ENCODE measurements at regions not wholly inside any gene's neighbourhood (a gene's known extent, or its start where the extent isn't known, plus 50 kb on each side); places are given as distances from the start of the nearest gene placed in this dataset.

DNA sequence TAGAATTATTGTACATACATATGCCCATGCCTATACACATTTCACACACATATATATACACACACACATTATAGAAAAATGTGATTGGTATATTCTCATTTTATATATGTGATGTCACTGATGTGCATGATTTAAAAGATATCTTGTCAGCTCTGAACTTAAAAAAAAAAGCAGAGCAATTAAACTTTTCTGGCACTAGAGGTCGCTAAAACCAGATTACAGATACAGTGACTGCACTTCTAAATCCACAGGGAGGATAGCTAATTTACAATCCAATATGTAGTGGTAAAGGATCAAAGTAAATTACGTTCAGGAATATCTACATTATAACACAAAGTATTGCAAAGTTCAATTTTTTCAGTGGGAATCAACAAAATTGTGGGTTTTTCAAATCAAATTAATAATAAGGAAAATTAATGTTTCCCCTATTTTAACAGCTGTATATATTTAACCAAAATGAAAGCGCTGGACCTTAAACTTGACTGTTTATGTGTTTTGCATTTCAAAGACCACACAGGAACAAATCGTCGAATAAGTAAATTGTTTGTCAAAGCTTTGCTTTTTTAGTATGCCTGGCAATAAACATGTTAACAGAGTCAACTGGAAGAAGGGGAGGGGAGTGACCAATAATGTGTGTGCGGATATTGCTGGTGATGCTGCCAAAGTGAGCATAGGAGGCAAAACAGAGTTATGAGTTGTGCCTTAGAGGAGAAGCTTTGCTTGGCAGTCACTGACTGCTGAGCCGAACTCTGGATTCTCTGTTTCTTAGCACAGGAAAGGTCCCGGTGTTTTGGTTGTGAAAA is 1201.4 kb upstream of the C9orf72 start:
- no peak for DNase-seq

DNA sequence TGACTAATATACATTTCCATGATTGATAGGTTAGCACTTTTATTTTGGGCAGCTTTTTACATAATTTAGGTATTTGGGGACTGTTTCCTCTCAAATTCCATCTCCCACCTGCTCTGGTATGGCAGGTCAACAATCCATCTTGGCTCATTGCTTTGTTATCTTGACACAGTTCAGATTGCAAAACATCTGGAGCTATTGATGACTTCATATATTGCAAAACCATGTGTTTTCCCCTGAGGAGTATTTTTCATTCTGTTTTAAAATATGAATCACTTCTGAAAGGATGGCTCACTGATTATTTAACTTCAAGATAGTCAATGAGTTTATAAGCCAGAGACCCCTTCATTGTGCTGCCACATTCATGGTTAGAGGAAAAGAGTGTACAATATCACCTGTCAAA is 1206.0 kb upstream of the C9orf72 start:
- DNase-seq = no peak

DNA sequence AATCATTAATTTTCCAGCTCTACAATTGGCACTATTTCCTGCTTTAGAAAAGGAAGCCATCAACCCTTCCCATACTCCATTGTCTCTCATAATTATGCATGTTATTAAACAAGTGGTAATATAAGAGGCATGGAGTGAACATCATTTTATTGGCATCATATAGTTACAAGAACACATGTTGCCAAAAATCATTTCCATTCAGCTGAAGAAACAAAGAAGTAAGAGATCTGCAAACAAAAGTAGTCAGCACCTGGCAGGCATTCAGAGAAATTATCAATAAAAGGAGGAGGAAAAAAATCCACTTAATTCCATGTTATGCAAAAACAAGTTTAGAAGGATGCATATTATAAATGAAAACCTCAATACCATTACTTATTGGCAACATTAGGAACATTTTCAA is 1208.2 kb upstream of the C9orf72 start:
- no peak for DNase-seq

DNA sequence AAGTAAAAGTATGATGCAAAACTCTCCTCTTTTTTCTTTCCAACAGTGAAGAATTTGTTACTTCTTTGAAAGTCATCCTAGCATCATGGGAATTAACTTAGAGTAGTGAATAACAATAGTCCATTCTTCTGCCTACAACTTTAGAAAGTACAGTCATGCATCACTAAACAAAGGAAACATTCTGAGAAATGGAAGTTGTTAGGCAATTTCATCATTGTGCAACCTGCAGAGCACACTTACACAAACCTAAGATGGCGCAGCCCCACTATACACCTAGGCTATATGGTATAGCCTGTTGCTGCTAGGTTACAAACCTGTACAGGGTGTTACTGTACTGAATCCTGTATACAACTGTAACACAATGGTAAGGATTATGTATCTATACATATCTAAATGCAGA is 1209.3 kb upstream of the C9orf72 start:
- DNase-seq = no peak

DNA sequence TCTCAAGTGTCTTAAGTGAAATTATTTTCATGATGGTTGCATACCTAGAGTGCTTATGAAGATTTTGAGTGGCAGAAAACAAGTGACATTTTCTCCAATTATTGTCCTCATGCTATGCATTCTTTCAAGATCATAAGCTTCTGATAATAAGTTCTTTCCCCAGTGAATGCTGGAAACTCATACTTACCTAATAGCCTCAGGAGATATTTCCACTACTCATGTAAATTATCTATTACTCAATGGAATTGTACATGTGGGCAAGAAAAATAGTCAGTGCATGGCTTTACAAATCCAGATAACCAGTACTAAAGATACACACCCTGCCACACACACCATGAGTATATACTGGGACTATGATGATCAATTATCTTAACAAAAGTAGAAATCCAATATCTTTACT is 1219.4 kb upstream of the C9orf72 start:
- no peak for DNase-seq

DNA sequence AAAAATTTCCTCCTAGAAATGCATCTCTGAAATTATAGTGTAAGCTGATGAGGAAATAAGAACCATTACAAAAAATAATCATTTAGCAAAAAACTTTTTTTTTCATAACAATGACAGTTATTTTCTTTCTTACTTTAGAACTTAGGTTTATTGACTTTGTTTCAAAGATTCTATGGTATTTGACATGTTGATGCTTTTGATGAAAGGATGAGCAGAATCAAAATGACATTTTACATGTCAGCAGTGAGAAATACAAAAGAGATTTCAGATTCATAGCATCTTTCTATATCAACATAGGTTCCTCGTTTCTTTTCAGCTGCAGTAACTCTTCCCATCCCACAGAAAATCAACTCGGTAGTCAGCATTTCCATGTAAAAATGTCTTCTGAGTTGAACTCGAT is 1226.6 kb upstream of the C9orf72 start:
- DNase-seq = no peak

DNA sequence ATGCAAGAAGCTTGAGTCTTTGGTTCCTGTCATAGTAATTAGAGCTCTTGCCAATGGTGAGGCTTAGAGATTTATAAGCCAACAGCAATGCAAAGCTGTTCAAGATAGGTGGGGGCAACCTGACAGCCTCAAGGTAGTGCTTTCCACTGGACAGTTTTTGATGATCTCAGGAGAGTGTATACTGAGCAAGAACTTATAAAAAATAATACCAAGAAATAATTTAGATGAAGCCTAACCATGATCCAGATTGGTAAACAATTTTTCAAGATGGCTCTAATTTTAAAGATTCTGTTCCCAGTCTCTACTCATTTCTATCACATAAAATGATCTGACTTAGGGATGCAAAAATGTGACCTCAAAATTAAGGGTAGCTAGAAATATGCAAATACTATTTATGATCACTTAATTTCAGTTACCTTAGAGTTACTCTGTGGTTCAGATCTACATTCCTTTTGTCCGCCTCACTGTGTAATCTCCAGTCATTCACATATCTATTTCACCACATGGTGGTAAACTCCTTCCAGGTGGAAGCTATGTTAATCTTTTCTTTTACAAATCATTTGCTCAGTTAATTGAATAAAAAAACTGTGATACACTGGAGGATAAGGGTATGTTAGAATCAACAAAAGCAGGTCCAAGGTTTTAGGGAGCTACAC is 1228.0 kb upstream of the C9orf72 start:
- DNase-seq = no peak

DNA sequence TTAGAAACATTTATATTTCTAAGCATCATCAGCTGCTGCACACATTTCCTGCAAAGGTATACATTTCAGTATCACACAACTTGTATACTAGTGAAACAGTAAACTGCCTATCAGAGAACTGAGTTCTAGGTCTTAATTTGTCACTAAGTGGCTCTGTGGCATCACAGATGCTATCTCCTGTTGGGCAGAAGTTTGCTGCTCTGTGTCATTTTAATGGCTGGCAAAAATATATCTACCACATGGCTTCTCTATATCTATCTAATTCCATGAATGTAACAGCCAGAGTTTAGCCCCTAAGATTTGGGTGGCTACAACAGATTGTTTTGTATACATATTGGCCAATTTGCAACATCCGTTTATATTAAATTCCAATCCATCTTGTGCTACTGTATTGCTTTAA is 1231.9 kb upstream of the C9orf72 start:
- DNase-seq = no peak

DNA sequence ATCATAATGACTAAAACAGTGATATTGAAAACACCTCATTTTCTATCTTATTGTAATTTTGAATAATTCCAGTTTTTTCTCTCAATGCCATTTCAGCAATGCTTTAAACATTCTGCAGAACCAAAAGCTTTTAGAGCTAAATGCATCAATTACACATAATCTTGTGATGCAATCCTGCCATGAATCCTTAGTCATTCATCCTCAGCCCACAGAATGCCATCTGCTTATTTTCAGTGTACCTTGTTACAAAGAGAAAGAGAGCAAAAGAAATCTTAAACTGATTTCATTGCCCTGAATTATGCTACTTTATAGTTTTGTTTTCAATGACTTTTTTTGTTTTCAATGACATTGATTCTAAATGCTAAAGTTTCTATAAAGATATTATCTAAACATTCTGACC is 1234.8 kb upstream of the C9orf72 start:
- DNase-seq = no peak

DNA sequence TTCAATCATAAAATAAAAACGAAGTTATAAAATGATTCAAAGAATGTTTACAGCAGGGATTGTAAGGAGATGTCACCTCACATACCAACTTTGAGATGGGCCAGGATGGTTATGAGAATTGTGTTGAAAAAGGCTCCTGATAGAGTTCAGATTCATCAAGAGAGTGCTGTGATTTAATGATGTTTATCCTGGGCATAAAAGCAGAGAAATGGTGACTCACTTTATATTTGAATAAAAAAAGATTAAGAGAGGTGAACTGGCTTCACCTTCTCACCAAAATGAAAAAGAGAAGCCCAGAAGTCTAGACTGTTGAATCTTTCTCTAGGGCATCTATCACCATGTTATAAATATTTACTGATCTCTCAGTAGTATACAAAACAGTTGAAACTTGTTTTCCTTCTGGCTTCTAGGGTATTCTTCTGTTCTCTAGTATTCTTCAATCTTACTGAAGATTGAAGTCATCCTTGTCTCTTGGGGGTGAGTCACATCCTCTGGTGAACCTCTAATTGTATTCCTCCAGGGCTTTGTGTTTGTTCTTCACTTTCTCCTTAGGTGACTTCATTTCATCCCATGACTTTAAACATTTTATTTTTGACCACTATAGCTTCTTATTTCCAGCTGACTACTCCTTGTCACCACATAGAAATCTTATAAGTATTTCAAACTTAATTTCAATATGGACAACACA is 1237.3 kb upstream of the C9orf72 start:
- DNase-seq = no peak

DNA sequence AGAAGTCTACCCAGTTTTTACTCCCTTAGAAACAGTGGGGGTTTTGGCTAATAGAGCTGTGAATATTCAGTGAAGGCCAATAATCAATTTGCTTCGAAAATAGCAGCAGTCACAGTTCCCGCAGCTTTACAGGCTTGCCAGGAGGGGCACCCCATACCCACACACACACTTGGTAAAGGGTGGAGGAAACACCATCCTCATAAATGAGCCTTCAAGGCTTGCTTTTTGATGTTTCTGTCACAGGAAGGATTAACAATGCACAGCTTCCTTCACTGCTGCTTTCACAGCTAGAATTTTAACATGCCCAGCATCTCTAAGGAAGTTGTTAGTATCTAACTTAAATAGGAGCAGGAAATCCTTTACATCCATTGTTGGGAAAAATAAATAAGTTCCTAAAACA is 1247.5 kb upstream of the C9orf72 start:
- no peak for DNase-seq

DNA sequence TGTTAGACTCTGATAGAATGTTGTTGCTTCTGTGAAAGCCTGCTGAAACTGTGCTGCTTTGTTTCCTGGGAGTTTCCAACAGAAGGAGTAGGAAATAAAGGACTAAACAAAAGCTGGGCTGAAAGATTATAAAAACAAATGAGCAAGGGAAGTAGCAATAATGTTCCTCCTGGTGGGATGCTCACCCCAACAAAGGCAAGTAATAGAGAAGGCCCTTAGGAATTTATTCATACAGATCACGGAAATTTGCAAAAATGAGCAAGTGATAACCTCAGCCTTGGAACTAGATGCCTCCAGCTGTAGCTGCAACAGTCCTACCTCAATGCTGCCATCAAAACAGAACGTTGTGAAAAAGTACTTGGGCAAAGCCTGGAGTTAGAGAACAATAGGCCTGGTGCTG is 1248.0 kb upstream of the C9orf72 start:
- DNase-seq = no peak

DNA sequence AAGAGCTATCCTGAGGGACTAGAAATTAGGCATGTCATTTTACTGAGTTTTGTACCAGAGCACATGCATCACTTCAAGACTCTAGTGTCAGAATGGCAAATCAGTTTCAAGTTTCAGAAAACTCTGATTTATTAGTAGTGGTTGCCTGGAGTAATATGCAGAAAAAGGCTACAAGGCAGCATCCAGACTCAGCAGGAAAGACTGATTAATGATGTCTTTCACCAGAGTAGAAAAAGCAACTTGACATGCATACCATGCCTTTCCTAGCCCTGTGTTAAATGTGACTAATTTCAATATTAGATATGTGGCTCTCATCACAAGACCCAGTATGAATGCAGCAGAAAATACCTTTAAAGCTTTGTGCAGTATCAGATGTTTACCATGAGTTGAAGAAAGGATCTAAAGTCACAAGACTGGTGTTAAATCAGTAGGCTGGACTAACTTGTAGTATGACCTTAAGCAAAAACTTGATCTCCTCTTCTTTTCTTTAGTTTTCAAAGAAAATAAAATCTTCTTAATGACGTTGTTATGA is 1251.2 kb upstream of the C9orf72 start:
- no peak for DNase-seq

DNA sequence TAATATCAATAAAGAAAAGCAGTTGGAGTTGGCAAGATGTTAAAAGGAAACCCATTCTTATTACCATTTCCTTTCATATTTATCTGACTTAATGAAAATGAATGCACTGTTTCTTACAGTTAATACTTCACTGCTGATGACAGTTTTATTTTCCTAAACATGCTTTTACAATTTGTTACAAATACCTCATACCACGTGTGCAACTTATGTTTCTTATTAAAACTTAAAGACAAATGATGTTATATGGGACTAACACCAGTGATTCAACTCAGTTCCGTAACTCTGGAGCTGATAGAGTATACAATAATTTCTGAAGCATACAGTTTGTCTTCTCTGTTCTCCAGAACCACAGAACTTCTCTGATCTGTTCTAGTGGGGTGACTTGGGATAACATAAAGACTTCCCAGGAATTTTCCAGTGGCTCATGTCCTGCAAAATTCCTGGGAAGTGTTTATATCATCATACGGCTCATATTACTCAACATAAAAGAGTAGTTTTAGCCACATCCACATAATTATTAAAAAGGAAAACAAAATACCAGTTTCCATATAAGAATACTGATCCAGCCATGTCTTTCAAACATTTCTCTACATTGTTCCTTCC is 1259.0 kb upstream of the C9orf72 start:
- DNase-seq = no peak

DNA sequence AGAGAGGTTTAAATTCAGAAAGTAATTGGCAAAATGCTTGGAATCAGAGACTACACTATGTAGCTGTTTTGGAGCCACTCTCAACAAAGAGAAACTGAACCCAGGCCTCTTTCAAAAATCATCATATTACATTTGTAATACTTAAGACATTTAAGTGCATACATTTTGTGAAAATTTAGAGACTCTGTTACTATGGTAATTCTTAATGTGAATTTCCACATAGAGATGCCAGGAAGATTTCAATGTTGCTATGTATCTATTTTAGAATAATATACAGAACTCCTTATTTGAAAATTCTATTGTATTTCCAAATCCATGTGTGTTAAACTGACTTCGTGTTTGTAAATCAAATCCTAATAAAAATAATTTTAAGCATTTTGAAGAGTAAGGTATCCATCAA is 1260.9 kb upstream of the C9orf72 start:
- DNase-seq = no peak

DNA sequence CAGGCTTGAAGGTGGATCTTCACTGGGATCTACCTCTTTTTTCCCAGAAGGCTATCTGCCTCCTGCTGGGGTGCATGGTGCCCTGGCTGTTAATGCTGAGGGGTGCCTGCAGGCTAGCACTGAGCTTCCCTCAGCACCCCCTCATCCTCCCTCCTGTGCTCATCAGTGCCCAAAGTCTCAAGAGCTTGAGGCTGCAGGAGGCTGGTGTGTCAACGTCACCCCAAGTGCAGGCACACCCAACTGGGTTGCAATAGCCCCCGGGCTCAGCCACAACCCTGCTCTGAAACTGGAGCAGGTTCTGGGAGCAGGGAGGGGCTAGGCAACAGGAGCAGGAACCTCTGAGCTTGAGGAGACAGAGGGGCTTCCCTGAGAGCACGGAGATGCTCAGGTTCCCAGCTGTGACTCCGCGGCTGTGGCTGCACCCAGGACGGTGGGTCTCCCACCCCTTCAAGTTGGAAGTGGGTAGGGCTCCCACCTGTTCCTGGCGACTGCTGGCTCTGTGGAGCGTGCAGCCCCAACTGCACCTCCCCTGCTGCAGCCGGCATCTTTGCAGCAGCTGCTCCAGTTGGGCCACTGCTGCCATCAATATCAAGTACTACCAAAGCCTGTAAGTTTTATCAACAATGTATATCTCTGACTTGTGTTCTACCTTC is 1266.6 kb upstream of the C9orf72 start:
- no peak for DNase-seq

DNA sequence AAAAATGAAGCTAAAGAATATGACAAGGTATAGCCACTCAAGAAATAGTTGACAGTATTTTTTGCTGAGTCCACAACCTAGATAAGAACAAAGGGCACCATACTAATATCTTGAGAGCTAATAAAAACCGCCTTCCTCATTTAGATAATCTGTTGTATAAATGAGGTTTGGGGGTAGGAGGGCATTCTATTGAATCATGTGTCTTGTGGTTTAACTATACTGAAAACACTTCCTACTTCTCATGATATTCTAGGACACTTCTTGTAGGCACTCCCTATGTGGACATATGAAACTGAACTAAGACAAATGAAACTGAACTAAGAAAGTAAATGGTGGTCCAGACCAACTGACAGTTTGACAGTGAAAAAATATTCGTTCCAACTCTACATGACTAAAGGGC is 1268.5 kb upstream of the C9orf72 start:
- no peak for DNase-seq

DNA sequence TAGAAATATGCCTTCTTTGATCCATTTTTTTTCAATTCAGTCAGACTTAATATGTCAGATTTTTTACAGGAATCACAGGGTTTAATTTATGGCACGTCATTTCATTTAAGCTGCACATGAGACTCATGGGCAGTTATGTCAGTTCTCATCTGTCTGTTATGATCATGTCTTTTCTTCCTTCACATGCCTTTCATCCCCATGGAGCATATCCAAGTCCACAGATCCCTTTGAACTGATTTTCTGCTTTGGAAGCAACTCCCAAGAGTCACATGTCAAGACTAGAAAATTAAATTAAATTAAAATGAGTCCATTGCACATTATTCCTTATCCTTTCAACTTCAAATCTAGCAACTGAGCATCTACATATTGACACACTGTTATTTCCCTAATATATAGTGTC is 1274.0 kb upstream of the C9orf72 start:
- DNase-seq = no peak

DNA sequence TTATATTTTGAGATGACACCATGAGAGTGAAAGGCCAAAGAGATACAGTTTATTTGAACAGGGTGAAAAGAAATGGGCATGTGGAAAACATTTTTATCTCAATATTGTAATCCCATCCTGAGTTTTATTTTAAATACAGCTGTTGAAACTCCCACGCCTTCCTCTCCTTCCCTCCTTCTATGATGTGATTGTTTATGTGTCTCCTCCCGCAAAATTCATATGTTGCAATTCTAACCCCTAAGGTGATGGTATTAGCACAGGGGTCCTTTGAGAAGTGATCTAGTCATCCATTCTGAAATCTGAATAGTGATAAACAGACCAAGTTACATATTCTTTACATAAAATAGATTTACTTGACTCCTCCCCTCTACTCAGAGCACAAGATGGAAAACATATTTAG is 1275.4 kb upstream of the C9orf72 start:
- no peak for DNase-seq

DNA sequence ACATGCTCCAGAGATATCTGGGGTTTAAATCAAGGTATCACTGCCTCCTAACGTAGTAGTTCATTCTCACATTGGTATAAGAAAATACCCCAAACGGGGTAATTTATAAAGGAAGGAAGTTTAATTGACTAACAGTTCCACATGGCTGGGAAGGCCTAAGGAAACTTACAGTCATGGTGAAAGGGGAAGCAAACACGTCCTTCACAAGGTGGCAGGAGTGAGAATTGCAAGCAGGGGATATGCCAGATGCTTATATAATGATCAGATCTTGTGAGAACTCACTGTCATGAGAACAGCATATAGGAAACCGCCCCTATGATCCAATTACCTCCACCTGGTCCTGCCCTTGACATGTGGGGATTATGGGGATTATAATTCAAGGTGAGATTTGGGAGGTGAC is 1280.2 kb upstream of the C9orf72 start:
- no peak for DNase-seq

DNA sequence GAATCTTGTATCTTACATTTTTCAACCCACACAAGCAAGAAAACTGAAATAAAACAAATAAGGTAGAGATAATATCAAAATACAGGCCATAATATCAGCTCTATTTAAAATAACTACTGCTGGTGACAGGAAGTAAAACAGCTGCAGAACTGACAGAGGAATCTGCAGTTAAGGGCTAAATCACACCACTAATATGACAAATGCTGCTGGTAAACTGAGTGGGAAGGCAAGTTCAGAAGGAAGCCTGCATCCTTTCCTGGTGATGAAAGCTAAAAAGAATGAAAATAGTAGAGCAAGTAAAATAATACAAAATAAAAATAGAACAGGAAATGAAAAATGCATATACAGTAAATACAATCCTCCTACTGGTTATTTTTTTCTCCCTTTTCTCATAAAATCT is 1293.7 kb upstream of the C9orf72 start:
- no peak for DNase-seq

DNA sequence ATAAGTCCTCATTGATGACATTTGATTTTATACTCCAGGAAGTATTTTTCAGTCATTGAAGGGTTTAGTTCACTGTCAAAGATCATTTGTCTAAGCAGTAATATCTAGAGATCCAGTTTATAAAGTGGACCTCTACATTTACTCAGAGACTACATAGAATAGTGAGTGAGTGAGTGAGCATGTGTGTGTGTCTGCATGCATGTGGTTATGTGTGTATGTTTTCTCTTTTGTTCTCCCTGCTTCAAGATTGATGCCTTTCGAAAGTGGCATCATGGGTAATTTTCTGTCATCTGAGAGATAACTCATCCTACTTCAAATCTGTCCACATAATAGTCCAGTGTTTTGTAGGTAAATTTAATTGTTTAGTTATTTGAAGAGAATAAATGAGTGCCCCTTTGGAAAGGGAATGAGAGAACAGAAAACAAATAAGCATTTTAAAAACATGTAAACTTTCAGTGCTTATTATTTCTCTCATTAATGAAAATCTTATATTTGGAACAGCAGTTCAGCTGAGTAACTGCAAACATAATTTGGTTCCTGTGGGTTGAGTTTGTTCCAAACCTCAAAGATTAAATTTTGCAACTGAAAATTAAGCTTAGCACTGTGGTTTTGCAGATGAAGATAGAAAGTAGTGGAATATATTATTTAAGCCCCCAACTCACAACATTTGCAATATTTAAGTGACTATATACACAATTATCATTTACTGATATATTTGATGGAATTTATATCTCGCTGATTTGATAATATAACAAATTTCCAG is 1295.1 kb upstream of the C9orf72 start:
- DNase-seq = no peak
